SK-N-MC (cell line): ENCODE measurements at regions not wholly inside any gene's neighbourhood (a gene's known extent, or its start where the extent isn't known, plus 50 kb on each side); places are given as distances from the start of the nearest gene placed in this dataset.

Experiments used
- EZH2 ChIP-seq: fragments of 200-600 bp; sonication (generic); IDR thresholded peaks from one replicate; pipeline ENCODE4 v1.6.1; 2017; ENCODE audit warnings: antibody characterized with exemption
- POLR2AphosphoS5 ChIP-seq: IDR thresholded peaks from 2 replicates; pipeline ENCODE4 v1.6.1; 2012; ENCODE audit warnings: mild to moderate bottlenecking, low read depth, low read length, borderline replicate concordance

- TF ChIP-seq EZH2 (no peak), POLR2AphosphoS5 (no peak)
Observed at GRCh38 chr7:65457705-65458104, 84.0 kb downstream of the ZNF92 start.
